ENCODE measurements at regions not wholly inside any gene's neighbourhood (a gene's known extent, or its start where the extent isn't known, plus 50 kb on each side); places are given as distances from the start of the nearest gene placed in this dataset.

DNA sequence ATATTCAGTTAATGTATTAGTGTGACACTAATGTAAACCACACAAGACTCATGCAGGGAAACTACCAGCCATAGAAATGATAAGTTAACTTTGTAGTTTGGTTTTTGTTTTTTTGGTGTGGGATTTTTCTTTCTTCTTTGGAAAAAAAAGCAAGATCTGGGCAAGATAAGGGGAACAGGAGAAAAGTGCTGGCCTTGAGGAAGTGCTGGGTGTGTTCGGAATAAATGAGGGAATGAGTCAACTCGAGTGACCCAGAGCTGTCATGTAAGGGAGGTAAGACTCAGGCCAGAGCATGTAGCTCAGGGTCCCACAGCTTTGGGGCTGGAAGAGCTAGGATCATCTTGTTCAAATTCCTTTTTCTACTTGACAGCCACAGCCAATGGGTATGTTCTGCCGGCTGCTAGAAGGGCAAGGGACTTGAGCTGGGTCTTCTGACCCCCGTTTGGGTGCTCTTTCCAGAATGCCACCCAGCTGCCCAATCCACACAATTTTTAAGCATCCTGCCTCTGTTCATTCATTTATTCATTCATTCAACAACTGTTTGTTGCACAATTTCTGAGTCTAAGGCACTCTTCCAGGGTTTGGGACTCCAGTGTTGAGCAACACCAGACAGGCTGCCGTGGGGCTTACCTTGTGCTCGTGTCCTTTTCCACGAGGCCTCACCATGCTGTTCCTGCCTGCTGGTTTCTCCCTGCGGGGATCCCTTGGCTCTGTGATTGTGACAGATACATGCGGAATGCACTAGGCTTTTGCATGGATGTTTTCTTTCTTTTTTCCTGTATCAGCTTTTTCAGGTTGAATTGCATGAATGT, 54.5 kb downstream of the CLDN34 start:
- no peak for DNase-seq

DNA sequence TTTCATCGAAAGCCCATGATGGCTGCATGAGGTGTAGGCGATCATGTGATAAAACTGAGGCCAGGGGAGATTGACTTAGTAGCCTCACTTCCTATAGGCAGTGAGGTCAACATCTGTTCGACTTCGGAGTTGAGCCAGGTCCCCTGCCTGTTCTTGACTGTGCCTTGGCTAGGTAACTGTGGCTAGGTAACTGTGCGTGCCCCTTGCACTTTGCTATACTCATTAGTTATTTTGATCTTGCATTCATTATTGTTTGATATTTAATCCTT, 55.0 kb downstream of the CLDN34 start:
- DNase-seq, result no peak

DNA sequence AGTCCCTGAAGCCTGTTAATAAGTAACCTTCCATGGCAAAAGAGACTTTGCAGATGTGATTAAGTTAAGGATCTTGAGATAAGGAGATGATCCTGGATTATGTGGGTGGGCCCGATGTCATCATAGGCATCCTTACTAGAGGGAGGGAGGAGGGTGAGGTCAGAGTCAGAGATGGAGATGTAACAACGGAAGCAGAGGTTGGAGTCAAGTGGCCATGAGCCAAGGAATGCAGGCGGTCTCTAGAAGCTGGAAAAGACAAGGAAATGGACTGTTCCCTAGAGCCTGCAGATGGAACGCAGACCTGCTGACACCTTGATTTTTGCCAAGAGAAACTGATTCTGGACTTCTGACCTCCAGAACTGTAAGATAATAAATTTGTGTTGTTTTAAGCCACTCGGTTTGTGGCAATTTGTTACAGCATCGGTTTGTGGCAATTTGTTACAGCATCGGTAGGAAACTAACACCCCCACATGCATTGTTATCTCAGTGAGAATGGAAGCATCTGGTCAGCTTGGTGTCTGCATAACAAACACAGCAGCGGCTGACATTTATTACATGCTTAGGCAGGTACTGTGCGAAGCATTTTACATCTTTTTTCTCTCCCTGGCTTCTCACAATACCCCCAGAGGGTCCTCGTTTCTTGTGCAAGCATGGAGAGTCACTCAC, 55.6 kb downstream of the CLDN34 start:
- no peak for DNase-seq

DNA sequence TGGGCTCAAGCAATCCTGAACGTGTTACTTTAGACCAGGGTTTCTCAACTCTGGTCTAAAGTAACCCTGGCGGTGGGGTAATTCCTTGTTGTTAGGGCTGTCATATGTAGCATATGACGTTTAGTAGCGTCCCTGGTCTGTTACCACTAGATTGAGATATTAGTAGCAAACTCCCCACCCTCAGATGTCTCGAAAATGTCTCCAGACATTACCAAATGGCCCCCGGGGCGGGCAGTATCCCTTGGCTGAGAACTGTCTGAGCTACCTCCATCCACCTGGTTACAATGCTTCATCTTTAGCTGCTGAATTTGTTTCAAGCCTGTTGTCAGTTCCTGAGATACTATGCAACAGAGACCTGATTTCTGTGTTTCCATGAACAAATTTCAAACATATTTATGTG, 56.7 kb downstream of the CLDN34 start:
- DNase-seq, result no peak

DNA sequence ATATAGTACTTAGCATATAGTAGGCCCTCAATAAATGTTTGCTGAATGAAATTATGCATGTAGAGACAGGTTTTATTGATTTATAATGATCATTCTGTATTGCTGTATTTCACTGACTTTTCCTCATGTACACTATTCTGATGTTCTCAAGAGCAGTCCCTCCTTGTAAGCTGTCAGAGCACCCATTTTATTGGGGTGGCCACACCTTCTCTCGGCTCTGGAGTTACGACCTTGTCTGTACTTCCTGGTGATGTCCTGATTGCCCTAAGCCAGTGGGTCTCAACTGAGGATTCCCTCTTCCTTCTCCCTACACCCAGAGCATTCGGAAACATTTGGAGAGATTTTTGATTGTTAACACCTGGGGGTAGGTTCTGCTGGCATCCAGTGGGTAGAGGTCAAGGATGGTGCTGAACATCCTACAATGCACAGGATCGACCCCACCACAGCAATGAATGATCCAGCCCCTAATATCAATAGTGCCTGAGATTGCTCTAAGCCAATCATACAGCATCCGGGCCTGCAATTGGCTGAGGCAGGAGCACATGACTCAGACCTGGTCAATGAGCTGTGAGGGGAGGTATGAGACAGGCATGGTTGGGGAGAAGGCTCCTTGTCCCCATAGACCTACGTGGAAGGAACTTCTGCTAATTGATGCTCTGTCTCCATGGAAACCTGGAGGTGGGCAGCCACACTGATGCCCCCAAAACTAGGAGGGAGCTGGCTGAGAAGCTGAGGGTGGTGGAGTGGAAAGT, 58.8 kb downstream of the CLDN34 start:
- no peak for DNase-seq

DNA sequence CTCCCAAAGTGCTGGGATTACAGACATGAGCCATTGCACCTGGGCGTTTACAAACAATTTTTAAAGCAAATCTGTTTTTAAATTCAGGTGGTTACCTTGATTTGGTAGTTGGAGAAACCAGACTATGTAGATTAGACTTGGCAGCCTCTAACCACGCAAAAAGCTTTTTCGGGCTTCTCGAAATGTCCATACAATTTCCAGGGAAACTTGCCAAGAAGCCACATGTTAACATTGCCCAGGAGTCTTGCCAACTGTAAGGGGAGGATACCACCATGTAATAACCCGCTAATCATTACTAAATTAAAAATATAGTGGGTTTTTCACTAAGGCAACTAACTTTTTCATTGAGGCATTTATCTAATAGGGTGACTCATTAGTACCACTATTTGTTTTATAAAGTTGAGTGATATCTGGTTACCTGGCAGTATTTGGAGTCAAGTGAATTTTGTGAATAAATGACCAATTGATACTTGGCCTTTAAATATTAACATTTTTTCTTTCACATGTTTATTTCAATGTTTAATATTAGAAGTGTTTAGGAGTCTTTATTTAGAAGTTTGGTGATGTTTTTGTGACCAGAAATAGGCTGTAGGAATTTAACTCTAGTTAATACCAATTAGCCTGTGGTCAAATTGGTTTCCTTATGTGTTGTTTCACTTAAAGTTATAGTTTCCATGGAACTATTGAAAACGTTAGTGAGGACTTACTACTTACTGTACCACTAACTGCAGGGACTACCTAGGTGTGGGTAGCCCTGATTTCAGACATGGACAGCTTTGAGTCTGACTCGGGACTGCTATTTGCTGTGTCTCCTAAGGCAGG, 61.3 kb downstream of the CLDN34 start:
- DNase-seq, result no peak

DNA sequence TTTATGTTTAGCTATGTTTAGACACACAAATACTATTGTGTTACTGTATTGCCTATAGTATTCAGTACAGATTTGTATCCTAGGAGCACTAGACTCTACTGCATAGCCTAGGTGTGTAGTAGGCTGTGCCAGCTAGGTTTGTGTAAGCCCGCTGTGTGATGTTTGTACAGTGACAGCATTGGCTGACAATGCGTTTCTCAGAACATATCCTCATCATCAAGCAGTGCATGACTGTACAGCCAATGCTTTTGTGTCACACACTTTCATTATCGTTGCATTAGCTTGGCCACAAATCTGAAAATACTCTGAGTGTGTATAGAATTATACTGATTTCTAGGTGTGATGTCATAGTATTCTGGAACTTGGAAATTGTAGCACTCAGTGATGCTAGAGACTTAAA, 63.4 kb downstream of the CLDN34 start:
- no peak for DNase-seq

DNA sequence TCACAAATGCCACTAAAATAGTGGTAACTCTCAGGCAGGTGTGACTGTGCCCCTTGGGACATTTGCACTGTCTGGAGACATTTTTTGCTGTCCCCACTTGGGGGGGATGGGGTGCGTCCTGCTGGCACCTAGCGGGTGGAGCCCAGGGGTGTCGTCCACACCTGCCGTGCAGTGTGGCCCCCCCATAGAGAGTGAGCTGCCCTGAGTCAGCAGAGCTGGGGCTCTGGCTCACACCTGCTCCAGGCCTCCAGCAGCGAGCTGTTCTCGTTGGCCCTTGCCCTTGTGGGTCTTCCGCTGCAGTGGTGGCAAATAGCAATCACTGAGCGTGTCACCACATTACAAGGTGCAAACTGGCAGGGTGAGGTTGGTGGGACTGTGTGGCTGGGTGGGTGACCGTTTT, 64.6 kb downstream of the CLDN34 start:
- no peak for DNase-seq

DNA sequence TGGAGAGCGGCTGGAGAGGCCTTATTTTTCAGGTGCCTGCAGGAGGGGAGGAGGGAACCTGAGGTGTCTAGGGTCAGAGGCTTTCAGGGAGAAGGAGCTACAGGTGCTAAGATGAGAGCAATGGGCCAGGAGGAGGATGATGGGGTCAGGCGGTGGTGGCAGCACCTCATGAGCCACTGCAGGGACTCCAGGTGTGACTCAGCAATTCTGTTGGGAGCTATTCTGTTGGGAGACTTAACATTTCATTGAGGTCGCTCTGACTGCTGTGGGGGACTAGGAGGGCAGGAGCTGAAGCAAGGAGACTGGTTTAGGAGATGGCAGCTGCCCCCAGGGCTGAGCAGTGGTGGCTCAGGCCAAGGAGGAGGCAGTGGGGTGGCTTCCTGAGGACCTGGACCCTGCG, 65.0 kb downstream of the CLDN34 start:
- DNase-seq, result no peak

DNA sequence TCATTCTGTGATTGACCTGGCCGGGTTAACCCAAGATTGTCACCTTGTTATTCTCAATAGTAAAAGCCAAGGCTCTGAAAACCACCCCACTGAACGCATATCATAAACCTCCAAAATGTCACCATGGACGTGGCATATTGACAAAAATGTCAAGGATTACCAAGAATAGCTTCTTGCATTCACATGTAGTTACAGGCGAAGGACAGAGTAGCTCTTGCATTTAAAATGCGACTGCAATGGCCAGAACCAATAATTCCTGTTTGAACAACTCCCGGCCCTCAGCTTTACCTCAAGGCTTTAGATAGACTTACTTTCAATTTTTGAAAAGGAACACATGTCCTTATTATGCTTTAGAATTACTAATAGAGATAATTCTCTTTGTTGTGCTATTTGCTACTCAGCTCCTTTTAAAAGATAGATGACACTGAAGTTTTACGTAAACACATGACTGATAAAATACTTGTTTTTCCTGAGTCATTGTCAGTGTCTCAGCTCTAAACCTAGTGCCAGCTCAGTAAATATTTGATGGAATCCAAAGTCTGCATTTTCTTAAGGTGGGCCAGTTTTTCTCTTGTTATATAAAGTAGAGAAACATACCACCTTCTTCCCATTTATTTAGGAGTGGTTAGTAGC, 66.3 kb downstream of the CLDN34 start:
- no peak for DNase-seq

DNA sequence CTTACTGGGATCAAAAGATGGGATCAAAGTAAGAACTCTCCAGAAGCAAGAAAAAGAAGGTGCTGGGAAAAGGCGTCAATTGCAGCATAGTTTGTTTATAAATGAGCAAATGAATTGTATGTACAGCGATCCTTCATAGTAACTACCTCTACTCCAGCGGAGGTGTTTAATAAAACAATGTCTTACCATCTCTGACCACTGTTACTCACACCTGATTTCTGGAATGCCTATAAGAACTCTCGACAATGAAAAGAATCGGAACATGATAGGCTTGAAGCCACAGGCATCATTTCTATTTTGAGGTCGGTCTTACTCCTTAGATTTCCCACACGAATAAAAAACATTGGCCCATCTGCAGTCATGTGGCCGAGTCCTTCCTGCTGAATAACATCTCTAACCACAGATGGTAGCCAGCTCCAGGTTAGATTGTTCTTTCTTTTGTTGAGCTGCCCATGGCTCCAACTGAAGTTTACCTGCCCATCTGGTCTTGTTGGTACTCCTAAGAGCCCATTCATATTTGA, 67.6 kb downstream of the CLDN34 start:
- no peak for DNase-seq

DNA sequence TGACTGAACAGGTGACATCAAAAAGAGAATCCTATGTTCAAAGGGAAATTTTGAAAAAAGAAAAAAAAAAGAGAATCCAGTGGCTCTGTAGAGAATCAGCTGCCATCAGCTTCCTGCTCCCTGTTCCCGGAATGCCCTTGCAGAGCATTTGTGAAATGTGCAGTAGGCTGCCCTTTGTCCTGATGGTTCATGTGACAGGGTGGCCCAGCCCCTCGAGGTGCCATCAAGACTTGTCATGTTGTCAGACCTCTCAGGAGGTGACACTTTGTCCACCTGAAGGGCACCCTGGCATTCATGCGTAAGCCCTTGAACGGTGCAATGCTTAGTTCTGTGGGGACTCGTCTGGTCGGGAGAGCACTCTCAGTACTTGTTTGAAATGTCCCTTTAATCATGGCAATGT, 71.4 kb downstream of the CLDN34 start:
- no peak for DNase-seq

DNA sequence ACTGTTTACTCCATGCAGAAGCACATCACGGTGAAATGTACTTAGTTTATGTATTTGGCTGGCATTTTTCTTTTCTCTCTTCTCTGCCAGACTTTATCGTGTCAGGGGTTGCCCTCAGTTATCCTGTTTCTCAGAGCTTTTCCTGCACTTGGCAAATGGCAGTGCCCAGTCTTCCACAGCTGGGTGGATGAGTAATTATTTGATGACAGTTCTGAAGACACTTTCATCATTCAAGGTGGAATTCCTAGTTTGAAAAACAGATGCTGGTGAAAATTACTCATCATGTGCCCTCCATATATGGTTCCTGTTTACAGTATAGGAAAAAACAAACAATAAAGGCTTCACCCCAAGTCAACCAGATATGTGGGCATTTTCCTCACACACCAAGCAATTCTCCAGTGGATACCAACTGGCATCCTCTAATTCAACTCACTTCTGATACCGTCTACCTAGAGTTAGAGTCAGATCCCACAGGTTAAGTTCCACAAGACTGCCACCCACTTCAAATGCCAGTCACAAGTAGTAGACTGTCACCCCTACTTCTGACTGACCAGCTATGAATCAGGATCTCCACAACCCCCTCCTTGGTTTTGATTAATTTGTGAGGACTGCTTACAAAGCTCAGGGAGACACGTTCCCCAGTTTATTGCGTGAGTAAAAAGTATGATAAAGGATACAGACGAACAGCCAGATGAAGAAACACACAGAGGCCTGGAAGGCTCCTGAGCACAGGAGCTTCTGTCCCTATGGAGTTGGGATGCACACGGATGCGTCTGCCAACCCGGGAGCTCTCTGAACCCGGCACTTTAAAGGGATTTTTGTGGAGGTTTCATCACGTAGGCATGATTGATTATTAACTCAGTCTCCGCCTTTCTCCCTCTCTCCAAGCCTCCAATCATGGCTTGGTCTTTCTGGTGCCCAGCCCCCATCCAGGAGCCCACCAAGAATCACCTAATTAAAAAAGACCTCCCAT, 72.9 kb downstream of the CLDN34 start:
- no peak for DNase-seq

DNA sequence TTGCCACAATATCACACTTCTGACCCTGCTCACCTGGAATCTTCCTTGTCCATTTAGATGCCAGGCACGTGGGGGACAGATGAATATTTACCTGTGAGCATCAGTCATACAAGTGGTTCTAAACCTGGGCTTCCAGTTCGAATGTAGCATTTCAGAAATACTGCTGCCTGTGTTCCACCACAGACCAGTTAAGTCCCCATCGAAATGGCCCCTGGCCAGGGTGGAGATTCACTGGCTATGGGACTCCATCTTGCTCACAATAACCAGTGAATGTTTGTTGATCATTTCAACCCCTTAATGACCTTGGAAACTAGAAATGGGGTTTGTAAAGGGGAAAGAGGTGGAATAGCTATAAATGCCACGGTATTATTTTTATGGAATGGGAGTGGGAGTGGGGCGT, 73.8 kb downstream of the CLDN34 start:
- no peak for DNase-seq

DNA sequence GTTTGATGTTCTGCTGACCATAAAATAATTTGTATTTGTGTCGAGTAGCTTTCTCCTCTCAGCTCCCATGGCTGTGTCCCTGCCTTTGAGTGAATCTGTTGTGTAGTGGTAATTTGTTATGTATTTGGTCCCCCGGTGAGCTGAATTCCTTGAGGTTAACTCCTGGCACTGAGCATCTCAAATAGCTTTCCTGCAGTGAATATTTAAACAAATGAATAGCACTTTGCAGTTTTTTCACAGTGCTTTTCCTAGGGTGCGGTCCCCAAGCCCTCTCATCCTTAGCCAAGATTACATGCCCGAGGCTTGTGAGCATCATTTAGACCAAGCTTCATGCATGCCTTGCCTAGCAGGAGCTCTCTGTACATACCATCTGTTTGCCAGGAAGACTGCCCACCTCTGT, 74.2 kb downstream of the CLDN34 start:
- peak in 1 of 14 donors; percentile 8 for DNase-seq

DNA sequence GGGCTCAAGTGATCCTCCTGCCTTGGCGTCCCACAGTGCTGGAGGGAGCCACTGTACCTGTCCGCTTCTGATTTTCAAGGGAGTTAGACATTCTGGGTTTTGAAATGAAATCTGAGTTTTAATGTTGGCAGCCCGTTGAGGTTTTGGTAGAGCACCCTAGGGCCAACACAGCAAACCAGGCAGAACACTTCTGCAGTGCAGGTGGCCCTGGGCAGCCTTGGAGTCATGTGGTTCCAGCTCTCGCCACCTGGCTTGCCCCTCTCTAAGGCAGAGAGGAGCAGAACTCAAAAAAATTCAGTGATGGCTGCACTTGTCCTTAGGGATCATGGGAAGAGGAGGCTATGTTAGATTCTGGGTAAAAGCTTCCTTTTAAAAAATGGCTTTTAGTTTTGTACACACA, 74.9 kb downstream of the CLDN34 start:
- no peak for DNase-seq

DNA sequence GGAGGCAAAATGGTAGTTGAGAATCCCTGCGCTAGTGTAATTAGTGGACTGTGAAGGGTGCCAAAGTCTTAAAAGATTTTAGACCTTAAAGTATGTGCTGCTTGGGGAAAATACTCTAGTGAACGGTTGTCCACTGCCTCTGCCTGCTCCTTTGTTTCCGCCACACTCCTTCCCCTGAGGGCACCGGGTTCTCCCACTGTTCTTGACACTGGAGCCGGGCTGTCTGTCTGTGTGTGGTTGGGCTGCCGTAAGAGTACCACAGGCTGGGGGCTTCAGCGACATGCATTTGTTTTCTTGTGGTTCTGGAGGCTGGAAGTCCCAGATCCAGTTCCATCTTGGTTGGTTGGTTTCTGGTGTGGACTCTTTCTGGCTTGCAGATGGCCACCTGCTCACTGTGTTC, 76.2 kb downstream of the CLDN34 start:
- no peak for DNase-seq

DNA sequence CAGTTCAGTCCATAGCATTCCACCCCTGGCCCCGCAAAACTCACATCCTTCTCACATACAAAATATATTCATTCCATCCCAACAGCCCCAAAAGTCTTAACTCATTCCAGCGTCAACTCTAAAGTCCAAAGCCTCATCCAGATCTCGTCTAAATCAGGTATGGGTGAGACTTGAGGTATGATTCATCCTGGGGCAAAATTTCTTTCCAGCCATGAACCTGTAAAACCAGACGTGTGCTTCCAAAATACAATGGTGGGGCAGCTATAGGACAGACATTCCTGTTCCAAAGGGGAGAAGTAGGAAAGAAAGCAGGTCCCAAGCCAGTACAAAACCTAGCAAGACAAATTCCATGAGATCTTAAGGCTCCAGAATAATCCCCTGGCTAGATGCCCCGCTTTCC, 76.9 kb downstream of the CLDN34 start:
- DNase-seq, result no peak

DNA sequence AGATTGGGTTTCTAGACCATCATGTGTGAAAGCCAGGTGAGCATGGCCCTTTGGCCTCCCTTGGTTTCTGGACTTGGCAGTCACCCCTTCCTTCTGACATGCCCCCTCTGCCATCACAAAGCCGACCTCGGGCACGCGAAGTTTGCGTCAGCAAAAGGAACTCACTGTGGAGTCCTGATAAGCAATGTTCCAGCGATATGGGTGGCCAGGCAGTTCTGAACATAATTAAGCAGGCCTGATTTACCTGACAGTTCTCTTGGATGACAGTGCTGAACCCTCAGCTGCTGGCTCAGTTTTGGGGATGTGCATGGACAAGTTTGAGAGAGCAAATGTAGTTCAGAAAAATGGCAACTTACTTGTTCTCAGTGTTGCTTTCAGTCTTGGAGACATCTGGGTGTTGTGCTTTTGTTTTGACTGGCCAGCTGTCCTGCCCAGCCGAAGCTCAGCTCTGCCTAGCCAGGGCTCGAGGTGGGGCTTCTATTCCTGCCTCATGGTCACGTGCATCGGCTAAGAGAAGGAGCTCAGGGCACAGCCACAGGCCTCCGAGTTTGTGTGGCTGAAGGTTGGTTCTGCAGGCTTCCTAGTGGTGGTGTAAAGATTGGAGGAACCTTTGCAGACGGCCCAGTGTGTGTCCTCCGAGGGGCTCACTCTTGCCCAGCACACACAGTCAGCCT, 78.3 kb downstream of the CLDN34 start:
- no peak for DNase-seq

DNA sequence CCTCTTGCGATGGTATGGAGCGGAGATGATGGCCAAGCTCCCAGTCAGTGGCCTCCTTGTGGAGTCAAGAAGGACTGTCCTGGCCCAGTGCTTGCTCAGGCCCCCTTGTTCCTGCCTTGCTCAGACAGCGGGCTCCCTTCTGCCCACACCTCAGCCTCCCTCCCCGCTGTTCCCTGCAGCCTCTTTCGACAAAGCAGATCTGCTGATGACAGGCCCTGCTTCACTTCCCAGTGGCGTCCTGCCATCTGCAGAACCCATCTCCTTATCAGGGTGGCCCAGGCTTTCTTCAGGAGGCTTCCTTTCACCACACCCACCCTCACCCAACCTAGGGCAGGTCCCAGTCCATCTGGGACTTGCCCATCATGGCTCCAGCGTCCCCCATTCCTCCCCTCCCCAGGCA, 80.0 kb downstream of the CLDN34 start:
- DNase-seq, result no peak
